MCF 10A (cell line): ENCODE measurements at regions not wholly inside any gene's neighbourhood (a gene's known extent, or its start where the extent isn't known, plus 50 kb on each side); places are given as distances from the start of the nearest gene placed in this dataset.

Source experiments
- BruUV-seq: library from RNA; stranded (reverse); fragments of 400-500 nt; replicated peaks from 2 replicates; lab custom pipeline; 2021; lab: Mats Ljungman, UMichigan
- CTCF ChIA-PET: fragments of 300-600 bp; sonication (Branson Sonifier 250); formaldehyde crosslinking; extraction: SDS; loops from one replicate; lab custom pipeline; 2021; ENCODE audit warnings: antibody characterized with exemption, inconsistent platforms; lab: Yijun Ruan, JAX
- POLR2A ChIA-PET: fragments of 300-600, 350-650 bp; sonication (Branson Sonifier 250); formaldehyde crosslinking; extraction: SDS; loops from one replicate; lab custom pipeline; 2020; ENCODE audit warnings: antibody characterized with exemption, inconsistent platforms; lab: Yijun Ruan, JAX
- DNase-seq: peaks from one replicate; pipeline ENCODE4 v3.0.0-alpha.2; 2018; ENCODE audit not compliant: unreplicated experiment
- H3K27ac Mint-ChIP-seq: one replicate; pipeline ENCODE4 v1.8.0; 2022; ENCODE audit warnings: mild to moderate bottlenecking, low read depth, mixed read lengths; ENCODE audit not compliant: unreplicated experiment
- H3K27me3 Mint-ChIP-seq: one replicate; pipeline ENCODE4 v1.8.0; 2022; ENCODE audit warnings: mixed read lengths; ENCODE audit not compliant: insufficient read depth, unreplicated experiment
- H3K36me3 Mint-ChIP-seq: one replicate; pipeline ENCODE4 v1.8.0; 2022; ENCODE audit warnings: mild to moderate bottlenecking, moderate library complexity, mixed read lengths; ENCODE audit not compliant: insufficient read depth, unreplicated experiment
- H3K4me1 Mint-ChIP-seq: one replicate; pipeline ENCODE4 v1.8.0; 2022; ENCODE audit warnings: mixed read lengths; ENCODE audit not compliant: insufficient read depth, unreplicated experiment
- H3K4me3 Mint-ChIP-seq: one replicate; pipeline ENCODE4 v1.8.0; 2022; ENCODE audit warnings: mild to moderate bottlenecking, moderate library complexity, mixed read lengths; ENCODE audit not compliant: unreplicated experiment
- H3K9me3 Mint-ChIP-seq: one replicate; pipeline ENCODE4 v1.8.0; 2022; ENCODE audit warnings: mixed read lengths; ENCODE audit not compliant: unreplicated experiment
- CTCF ChIP-seq: fragments of 200-600 bp; IDR thresholded peaks from one replicate; pipeline ENCODE4 v1.8.0; 2022; ENCODE audit warnings: antibody characterized with exemption, mild to moderate bottlenecking; ENCODE audit not compliant: unreplicated experiment
- intact Hi-C: fragments of 100-400 bp; cut with micrococcal nuclease; formaldehyde crosslinking; loops from 2 replicates; pipeline ENCODE4 v1.14.1; 2022

GRCh38 chr1:199272139-199272544 lies 633.3 kb downstream of the PTPRC start:
- Mint-ChIP-seq H3K36me3 (no peaks in the 10 kb centered on the region), H3K9me3 (no peaks in the 10 kb centered on the region), H3K4me3 (no peak overlapping the region), H3K27me3 (no peaks in the 10 kb centered on the region), H3K27ac (no peak overlapping the region), H3K4me1 (peaks cover 24% of the 10 kb centered on the region)
- TF ChIP-seq CTCF: no peak
- ChIA-PET POLR2A (interaction anchor here (1.1 kb wide), 1 partner anchor 254 kb away, joined by 4 read pairs; no protein-coding TSS in a partner anchor), CTCF (interaction anchor here (0.6 kb wide), 1 partner anchor 25 kb away, joined by 3 read pairs; no protein-coding TSS in a partner anchor)
- intact Hi-C loops: no loop called here
- BruUV-seq: no TSS peak
- DNase-seq: peak; percentile 52

- peak; percentile 89 for DNase-seq
- no peaks in the 10 kb centered on the region for H3K9me3 Mint-ChIP-seq
- H3K27ac Mint-ChIP-seq: peak overlapping the region; percentile 55
- ChIA-PET POLR2A (interaction anchor here (1.1 to 1.4 kb wide), 2 partner anchors 10 to 254 kb away, joined by 4 read pairs; no protein-coding TSS in a partner anchor), CTCF (interaction anchor here (0.6 to 1.2 kb wide), 3 partner anchors 26 to 236 kb away, joined by 3 read pairs; no protein-coding TSS in a partner anchor)
- no peaks in the 10 kb centered on the region for H3K36me3 Mint-ChIP-seq
- no peak overlapping the region for H3K4me3 Mint-ChIP-seq
- no TSS peak for BruUV-seq
- intact Hi-C loops: no loop called here
- H3K4me1 Mint-ChIP-seq: peaks cover 24% of the 10 kb centered on the region
- H3K27me3 Mint-ChIP-seq: no peaks in the 10 kb centered on the region
- no peak for TF ChIP-seq CTCF
These were observed 633.8 kb downstream of the PTPRC start for GRCh38 chr1:199272628-199273086.

- Mint-ChIP-seq H3K27ac (peak overlapping the region; percentile 55), H3K27me3 (no peaks in the 10 kb centered on the region), H3K9me3 (no peaks in the 10 kb centered on the region), H3K4me3 (no peak overlapping the region), H3K4me1 (peaks cover 26% of the 10 kb centered on the region), H3K36me3 (no peaks in the 10 kb centered on the region)
- ChIA-PET CTCF (interaction anchor here (0.7 to 1.2 kb wide), 3 partner anchors 14 to 234 kb away, joined by 3 read pairs; no protein-coding TSS in a partner anchor), POLR2A (interaction anchor here (0.6 to 1.4 kb wide), 3 partner anchors 11 to 1947 kb away, joined by 3 to 4 read pairs (median 3); no protein-coding TSS in a partner anchor)
- DNase-seq: peak; percentile 58
- no TSS peak for BruUV-seq
- TF ChIP-seq CTCF: no peak
- intact Hi-C loops: no loop called here
These were observed 635.1 kb downstream of the PTPRC start for GRCh38 chr1:199273837-199274379.

- H3K27ac Mint-ChIP-seq: no peak overlapping the region
- TF ChIP-seq CTCF: no peak
- H3K9me3 Mint-ChIP-seq: no peaks in the 10 kb centered on the region
- H3K36me3 Mint-ChIP-seq: no peaks in the 10 kb centered on the region
- H3K4me1 Mint-ChIP-seq: peaks cover 7% of the 10 kb centered on the region
- ChIA-PET POLR2A (no interaction called here), CTCF (no interaction called here)
- no TSS peak for BruUV-seq
- intact Hi-C loops: no loop called here
- no peaks in the 10 kb centered on the region for H3K27me3 Mint-ChIP-seq
- no peak overlapping the region for H3K4me3 Mint-ChIP-seq
- DNase-seq: peak; percentile 39
These were observed 640.2 kb downstream of the PTPRC start for GRCh38 chr1:199279067-199279466.
